NCI-H345 treated with DMSO at 0.1 percent for 48 hours (cell line): ENCODE measurements at regions not wholly inside any gene's neighbourhood (a gene's known extent, or its start where the extent isn't known, plus 50 kb on each side); places are given as distances from the start of the nearest gene placed in this dataset.
"Not testable (repeated sequence)": the region's sequence is repeated elsewhere in the genome, so short reads cannot be mapped to it uniquely, and the experiment has no call there.

Source experiments
- DNase-seq: peaks from one replicate; lab custom pipeline; 2025; ENCODE audit not compliant: unreplicated experiment; lab: John Stamatoyannopoulos, UW

GRCh38 chr3:177356113-177356512, 158.8 kb upstream of the TBL1XR1 start:
- DNase-seq: no peak

GRCh38 chr3:177356952-177357351, 159.7 kb upstream of the TBL1XR1 start:
- no peak for DNase-seq

GRCh38 chr3:177357352-177358090, 160.2 kb upstream of the TBL1XR1 start:
- no peak for DNase-seq

DNA sequence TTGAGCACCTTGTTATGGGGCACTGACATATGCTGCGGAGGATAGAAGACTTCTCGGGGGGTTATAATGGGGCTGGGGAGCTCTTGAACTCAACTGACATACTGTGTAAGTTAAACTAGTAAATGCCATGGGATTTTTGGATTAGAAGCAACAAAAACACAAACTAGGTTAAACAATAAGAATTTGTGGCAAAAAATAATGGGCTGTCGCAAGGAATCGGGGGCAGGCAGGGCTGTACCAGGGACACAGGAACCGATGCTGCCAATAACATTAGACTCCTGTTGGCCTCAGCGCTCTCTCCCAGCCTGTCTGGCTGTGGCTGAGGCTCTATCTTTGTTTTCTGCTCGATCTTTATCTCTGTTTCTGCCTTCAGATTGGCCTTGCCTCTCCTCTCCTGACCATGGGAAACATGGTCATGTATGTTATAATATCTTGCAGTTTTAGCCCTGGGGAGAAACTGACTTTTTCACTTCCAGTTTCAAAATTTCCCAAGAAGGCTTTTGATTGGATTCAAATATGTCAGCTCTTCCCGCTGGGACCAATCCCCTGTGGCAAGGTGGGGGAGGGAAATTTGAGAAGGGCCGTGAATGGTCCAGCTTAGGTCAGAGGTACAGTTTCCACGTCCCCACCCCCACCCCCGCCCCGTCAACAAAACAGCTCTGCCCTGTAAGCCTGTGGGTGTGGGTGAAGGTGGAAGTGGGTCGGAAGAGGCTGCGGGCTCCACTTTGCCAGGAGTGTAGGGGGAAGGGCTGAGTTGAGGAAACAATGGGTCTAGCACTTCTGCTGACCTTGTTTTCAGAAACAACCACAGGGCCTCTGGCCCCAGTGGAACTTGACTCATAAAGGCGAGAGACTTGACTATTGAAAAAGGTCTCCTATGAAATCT, 161.1 kb upstream of the TBL1XR1 start:
- DNase-seq: no peak

- no peak for DNase-seq
Observed at GRCh38 chr3:177358977-177359592, 161.8 kb upstream of the TBL1XR1 start.

DNA sequence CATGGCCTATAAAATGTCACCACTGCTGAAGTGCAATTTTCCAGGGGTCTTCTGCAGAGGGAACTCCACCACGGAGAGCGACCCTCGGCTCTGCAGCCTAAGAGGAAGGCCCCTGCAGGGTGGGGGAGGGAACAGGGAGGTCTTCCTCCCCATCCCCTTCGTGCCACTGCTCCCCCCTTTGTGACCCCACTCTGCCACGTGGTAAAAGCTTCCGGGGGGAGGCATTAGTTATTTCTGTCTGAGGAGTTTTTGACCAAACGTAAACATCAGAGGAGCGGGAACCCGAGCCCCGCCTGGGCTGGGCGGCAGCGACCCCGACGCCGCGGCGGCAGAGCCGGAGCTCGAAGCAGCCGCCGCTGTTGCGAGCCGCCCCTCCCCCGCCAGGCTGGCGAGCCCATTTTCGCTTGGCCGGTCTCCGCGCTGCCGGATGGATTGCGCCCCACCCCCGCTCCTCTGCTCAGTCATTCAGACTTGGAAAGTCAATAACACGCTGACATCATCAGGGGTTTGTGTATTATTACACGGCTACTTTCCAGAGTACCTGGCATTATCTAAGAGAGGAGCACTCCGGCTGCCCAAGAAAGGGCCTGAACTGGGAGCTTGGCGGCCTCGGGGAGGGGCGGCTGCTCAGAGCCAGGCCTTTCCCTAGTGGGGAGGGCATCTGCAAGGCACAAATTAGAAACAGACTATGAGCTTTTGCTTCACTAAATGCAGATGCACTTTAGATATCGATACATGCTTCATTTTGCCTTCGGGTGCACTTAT, 162.5 kb upstream of the TBL1XR1 start:
- peak; percentile 89 for DNase-seq

- no peak for DNase-seq
Observed at GRCh38 chr3:177361081-177361938, 164.0 kb upstream of the TBL1XR1 start.

DNA sequence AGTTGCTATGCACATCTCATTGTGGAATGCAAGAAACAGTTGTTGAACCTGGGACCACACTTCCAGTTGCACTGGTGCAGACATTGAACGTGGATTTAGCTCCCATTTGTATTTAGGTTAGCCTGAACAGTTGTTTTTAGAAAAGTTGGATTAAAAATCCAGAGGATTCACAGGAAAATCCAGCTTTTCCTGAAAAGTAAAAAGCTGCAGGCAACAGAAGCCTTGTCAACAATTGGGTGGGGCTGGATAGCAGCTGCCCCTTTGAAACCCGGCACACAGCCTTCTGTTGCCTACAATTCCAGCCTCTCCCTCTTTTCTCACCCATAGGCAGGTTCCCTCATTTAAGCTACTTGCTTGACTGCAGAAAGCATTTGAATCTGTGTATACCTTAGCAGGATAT, 165.3 kb upstream of the TBL1XR1 start:
- peak; percentile 31 for DNase-seq

DNA sequence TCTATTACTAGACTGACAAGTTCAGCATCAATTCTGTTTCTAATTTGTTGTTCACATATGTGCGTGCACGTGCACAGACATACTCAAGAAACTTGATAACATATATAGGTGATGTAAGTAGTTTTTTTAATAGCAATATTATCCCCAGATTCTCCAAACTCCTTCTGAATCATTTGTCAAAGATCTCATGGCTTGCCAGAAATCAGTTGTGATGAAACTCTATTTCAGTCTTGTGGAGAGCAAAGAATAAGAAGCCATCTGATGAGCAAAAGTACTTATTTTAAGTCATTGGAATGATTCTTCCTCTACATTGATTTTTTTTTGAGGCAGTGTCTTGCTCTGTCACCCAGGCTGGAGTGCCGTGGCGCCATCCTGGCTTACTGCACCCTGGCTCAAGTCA, 167.0 kb upstream of the TBL1XR1 start:
- no peak for DNase-seq

- DNase-seq: not testable (repeated sequence)
Observed at GRCh38 chr3:177365294-177365693, 168.0 kb upstream of the TBL1XR1 start.

GRCh38 chr3:177367788-177368187, 170.5 kb upstream of the TBL1XR1 start:
- DNase-seq: peak; percentile 13

GRCh38 chr3:177370246-177370822, 173.1 kb upstream of the TBL1XR1 start:
- no peak for DNase-seq

DNA sequence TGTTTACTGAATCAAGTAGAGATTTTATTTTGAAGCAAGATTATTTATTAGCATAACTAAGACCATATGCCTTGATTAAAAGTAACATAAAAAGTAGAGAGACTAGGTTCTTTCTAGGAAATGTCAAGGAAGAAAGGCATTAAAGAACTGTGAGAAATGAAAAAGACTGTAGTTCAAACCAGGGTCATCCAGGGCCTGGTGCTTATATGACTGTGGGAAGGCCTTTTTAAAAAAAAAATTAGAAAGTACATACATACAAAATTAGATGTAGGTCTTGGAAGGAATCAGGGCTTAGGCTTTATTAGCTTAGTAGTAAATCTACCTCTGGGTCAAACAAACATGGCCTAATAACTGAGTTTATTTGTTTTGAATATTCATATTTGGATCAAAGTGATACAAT, 173.9 kb upstream of the TBL1XR1 start:
- no peak for DNase-seq

DNA sequence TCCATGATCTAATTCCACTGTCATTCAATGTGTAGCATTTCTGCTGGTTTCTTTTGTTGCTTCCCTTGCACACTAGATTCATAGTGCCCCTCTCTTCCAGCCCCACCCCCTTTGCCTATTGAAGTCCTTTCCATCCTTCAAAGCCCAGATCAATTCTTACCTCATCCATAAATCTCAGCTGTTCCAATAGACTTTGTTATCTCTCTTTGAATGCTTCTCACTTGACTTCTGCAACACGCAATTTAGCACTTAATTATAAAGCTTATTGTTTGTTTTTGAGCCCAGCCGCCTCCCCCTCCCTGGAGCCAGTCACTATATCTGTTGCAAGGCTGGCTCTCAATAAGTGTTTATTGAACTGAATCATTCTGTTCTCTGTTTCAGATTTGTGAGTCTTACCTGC, 174.6 kb upstream of the TBL1XR1 start:
- peak; percentile 80 for DNase-seq

DNA sequence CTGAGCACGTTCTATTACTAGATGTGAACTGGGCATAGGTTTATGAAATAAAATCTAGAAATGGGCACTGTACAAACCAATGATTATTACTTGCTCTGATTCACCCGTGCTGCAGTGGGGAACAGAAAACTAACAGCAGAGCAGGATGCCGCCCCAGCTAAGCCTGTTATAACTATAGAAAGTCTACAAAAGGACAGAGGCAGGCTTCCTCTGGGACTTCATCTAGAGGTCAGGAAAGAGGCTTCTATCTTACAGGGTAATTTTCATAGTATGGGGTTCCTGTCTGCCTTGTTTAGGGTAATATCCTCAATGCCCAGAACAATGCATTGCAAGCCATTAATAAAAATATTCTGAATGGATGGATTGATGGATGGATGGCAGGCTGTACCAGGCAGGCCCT, 177.0 kb upstream of the TBL1XR1 start:
- no peak for DNase-seq

GRCh38 chr3:177375316-177375715, 178.0 kb upstream of the TBL1XR1 start:
- DNase-seq: no peak

- no peak for DNase-seq
Observed at GRCh38 chr3:177377166-177377565, 179.9 kb upstream of the TBL1XR1 start.

- no peak for DNase-seq
Observed at GRCh38 chr3:177378168-177378567, 180.9 kb upstream of the TBL1XR1 start.

DNA sequence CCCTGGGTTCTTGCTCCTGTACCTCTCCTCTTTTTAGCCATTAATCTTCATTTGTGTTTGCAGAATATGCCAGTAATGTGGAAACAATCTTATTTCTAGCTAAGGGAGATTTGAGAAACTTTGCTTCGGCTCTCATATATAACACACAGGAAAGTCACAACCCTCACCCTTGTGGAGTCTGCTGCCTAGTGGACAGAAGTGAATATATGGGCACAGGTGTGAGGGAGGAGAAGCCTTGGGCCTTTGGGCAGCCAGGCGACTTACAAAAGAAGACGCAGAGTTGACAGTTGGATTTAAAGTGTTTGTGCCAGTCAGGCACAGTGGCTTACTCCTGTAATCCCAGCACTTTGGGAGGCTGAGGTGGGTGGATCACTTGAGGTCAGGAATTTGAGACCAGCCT, 181.8 kb upstream of the TBL1XR1 start:
- no peak for DNase-seq

GRCh38 chr3:177381070-177381469, 183.8 kb upstream of the TBL1XR1 start:
- DNase-seq: no peak
